ENCODE measurements at regions not wholly inside any gene's neighbourhood (a gene's known extent, or its start where the extent isn't known, plus 50 kb on each side); places are given as distances from the start of the nearest gene placed in this dataset.

- no peak for TF ChIP-seq CTCF (IDR thresholded peaks at IDR 0.05)
- TF ChIP-seq POLR2A (IDR thresholded peaks at IDR 0.05; ENCODE audit: low read depth): no peak
Measured at GRCh38 chr4:23737571-23737970, 152.3 kb downstream of the PPARGC1A start.

Data from esophagus muscularis mucosa (tissue), 3 donors.